HG02763 (cell line): ENCODE measurements at regions not wholly inside any gene's neighbourhood (a gene's known extent, or its start where the extent isn't known, plus 50 kb on each side); places are given as distances from the start of the nearest gene placed in this dataset.
"Not testable (repeated sequence)": the region's sequence is repeated elsewhere in the genome, so short reads cannot be mapped to it uniquely, and the experiment has no call there.

Source experiments
- ATAC-seq: cut with Tn5 transposase; IDR thresholded peaks from one replicate; pipeline ENCODE4 v1.9.1; 2021; ENCODE audit warnings: mild to moderate bottlenecking, moderate library complexity; ENCODE audit not compliant: unreplicated experiment

DNA sequence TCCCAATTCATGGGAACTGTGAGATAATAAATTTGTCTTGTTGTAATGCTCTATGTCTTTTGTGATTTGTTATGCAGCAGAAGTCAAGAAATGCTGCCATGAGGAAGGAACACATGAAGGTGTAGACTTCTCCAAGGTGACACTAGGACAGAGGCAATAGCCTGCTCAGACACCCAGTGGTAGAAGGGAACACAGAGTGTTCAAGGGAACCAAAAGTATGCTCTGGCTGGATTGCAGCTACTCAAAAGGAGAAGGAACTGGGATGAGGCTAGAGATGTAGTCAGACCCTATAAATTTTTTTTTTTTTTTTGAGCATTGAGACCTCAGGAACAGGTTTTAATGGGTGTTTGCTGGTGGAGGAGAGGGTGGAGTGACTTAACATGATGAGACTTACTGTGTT, 232.5 kb downstream of the PARP8 start:
- ATAC-seq, result no peak

DNA sequence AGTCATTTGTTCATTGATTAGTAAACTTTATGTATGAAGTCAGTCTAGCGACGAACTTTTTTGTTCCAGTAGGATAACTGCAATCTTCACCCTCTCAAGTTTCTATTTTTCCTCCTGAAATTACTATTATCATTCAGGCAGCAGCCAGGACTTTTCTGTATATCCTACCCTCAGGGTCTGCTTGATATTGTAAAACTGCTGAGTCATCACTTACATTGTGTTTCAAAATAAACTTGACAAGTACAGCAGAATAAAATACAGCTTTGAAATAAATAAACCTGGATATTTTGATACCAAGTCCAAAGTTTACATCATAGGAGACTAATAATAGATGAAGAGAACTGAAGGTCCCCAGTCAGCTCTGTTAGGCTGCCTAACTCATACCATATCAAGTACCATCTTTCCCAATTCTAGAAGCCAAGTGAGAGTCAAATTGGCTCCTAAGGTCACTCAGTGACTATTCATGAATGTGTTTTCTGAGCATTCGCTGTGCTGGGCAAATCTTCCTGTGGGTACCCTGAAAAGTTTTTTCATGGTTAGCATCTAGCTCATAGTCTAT, 234.6 kb downstream of the PARP8 start:
- no peak for ATAC-seq

DNA sequence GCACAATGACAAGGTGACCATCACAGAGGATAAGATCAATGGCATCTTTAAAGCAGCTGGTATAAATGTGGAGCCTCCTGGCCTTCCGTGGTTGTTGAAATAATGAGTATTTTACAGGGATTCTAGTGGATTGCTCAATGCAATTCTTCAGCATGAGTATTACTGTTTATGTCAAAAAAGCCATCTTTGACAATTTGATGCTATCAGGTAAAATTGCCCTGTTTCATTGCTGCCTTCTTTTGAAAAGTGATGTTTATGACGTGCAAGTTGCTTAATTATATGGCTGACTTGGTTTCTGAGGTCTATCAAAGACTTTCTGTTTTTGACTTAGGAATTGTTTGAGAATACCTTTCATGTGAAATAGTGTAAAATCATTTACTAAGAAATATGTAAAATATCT, 237.2 kb downstream of the PARP8 start:
- ATAC-seq, result no peak

DNA sequence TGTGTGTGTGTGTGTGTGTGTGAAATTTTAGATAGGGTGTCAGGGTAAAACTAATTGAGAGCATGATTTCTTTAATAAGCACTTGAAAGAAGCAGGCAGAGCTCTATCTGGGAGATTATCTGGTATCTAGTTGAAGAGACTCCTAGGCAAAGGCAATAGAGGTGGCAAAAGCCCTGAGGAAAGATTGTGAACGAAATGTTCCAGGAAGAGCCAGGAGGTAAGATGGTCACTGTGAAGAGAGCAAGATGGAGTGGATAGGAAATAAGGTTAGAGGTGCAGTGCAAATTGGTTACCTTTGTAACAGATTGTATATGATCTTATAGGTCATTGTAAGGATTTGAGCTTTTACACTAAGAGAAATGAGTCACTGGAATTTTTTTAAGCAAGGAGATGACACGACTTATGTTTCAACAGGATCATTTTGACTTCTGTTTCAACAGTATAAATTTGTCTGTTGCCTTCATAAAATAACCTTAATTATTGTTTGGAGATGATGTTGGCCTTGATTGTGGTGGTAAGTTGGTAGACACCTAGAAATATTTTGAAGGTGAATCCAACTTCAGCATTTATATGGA, 239.6 kb downstream of the PARP8 start:
- no peak for ATAC-seq

DNA sequence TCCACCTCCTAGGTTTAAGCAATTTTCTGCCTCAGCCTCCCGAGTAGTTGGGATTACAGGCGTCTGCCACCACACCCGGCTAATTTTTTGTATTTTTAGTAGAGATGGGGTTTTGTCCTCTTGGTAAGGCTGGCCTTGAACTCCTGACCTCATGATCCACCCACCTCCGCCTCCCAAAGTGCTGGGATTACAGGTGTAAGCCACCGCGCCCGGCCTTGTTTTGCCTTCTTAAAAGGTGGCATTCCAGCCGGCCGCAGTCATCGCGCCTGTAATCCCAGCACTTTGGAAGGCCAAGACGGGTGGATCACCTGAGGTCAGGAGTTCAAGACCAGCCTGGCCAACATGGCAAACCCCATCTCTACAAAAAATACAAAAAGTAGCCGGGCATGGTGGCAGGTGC, 253.7 kb downstream of the PARP8 start:
- not testable (repeated sequence) for ATAC-seq

DNA sequence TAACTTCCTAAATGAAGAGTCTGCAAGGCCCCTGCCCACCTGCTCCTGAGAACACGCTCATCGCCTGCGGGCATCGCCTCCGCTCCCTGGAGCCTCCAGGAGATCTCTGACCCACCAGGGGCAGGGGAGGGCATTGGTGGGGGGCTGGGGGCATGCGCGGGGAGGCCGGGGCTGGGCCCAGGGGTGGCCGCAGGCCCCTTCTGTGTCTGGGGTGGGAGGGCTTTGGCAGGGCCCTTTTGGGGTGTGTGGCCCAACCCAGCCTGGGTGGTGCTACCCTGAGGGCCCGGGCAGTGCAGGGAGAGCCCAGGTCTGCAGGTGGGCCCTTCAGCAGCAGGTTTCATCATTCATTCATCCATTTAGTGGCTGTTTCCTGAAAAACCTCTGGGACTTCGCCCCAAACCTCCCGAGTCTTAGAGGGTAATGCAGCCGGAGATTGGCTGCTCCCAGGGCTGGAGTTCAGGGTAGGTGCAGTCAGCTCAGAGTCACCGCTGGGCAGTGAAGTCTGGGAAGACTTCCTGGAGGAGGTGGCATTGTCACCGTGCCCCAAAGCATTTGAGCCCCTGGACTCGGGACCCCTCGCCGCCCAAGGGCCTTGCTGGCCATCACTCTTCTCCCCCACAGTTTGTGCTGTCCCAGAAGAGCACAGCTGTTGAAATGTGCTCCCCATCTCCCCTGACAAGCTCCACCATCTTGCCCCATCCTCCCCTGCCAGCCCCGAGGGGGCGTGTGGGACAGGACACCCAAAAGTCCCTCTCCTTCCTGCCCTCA, 255.1 kb downstream of the PARP8 start:
- no peak for ATAC-seq

DNA sequence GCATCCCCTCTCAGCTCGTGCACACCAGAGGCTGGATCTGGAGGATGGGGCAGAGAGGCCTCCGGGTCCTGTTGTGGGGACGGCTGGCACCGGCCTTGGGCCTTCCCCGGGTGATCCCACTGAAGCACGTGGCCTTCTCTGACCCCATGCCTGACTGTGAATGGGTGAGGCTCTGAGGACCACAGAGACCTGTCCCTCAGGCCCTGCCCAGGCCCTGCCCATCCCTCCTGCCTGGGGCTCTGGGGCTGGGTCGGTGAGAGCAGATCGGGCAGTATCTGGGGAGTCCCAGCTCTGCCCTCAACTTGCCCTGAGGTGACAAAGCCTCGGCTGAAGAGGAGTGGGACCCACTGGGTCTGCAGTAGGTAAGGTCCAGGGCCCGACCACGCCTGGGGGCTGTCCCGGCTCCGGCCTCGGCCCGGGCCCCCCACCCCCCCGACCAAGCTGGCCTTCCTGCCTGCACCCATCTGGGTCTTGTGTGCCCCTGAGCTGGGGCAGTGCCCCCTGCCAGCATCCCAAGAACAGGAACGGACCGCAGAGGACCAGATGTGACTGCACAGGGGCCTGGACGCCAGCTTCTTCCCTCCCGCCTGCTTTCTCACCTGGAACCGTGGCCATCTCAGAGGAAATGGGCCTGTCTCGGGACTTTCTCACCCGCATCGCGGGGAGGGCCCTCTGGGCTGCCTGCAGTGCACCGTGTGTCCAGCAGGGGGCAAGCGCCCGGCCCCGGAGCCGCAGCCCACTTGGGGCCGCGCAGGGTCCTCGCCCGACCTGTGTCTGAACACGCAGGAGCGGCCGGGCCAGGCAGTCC, 255.9 kb downstream of the PARP8 start:
- not testable (repeated sequence) for ATAC-seq

DNA sequence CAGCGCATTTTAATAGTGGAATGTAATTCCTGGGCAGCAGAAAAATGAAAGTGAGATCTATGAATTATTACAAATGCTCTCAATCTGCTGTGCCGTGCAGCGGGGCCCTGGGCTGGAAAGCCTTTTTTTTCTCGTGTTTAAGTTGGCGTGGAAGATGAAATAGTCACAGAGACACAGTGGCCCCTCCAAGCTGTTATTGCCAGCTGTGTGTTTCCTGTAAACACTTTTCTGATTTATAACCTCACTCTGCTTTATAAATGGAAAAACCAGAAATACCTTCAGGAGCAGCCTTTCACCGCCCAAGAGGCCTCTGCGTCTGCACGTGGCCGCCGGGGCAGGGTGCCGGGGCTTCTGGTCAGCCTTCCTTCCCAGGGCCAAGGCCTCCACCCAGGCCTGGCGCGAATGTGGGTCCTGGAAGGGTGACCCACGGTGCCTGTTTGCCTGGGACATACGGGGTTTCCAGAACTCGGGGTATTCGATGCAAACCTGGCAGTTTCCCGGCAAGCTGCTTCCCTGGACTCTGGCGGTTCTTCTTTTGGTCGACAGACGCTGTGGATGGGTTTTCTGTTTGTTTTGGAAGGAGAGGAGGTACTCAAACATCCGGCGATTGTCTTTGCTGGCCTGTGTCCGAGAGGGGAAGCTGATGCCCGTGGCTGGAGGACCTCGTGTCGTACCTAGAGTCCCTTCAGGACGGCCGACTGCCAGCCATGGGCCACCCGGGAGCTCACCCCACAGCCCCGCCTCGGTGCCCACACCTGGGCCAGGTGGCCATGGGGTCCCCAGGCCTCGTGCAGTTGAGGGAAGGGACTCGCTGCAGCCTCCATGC, 256.7 kb downstream of the PARP8 start:
- no peak for ATAC-seq

DNA sequence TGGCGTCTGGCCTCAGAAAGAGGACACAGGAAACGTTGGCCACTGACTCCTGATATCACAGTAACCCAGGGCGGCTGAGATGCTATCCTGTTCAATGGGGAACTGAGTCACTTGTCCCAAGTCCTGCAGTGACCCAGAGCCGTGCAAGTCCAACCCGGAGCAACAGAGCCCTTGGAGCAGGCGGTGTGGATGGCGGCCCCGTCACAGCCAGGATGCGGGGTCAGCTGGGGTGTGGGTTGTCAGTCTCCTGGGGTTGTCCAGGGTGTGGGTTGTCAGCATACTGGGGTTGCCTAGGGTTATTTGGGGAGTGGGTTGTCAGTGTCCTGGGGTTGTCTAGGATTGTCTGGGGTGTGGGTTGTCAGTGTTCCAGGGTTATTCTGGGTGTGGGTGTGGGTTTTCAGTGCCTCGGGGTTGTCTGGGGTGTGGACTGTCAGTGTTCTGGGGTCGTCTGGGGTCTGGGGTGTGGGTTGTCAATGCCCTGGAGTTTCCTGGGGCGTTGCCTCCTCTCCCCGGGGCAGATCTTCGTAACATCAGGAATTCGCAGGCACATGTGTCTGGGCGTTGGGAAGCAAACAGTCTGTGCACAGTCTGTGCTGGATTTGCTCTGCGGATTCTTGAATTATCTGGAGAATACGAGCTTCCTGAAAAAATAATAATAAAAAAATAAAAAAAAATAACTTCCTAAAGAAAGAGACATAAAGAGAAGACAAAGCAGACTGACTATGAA, 257.5 kb downstream of the PARP8 start:
- ATAC-seq, result no peak

DNA sequence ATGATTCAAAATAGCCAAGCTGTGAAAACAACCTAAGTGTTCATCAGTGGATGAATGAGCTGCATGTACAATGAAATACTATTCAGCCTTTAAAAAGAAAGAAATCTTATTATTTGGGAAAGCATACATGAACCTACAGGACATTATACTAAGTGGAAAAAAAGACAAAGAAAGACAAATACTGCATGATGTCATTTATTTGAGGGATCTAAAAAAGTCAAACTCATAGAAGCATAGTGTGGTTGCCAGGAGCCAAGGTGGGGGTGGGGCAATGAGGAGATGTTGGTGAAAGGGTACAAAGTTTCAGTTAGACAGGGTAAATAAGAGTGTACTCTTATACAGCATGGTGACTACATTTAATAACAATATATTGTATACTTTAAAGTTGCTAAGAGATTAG, 261.5 kb downstream of the PARP8 start:
- ATAC-seq, result no peak

DNA sequence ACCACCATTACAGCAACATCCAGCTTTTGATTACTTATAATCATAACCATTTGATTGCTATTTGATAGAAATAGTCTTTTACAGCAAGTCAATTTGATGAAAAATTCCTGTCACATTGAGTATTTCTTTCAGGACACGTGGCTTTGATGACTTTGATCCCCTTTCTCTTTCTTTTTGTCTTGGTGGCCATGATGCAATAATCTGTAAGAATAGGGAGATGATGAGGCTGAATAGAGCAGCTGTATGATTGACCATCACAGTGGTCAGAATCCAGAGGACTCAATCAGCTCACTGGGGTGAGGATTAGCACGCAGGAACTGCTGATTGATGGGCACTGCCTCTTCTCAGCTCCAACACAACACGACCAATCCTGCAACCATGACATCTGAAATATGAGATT, 262.7 kb downstream of the PARP8 start:
- no peak for ATAC-seq

DNA sequence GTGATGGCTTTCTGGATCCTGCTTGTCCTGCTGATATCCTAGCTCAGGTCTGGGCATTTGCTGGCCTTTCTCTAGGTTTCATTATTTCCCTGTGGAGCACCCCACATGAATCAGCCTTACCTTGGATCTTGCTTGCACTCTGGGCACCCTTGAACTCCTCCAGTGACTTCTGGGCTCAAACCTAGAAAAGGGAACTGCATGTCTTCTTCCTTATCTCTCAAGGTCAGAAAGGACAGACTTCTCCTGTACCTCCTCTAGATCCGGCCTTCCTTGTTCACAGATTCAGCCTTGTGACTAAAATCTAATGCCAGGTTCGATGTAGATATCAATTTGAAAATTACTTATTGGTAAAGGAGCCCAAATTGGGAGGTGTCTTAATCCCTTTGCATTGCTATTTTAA, 267.9 kb downstream of the PARP8 start:
- ATAC-seq, result no peak

DNA sequence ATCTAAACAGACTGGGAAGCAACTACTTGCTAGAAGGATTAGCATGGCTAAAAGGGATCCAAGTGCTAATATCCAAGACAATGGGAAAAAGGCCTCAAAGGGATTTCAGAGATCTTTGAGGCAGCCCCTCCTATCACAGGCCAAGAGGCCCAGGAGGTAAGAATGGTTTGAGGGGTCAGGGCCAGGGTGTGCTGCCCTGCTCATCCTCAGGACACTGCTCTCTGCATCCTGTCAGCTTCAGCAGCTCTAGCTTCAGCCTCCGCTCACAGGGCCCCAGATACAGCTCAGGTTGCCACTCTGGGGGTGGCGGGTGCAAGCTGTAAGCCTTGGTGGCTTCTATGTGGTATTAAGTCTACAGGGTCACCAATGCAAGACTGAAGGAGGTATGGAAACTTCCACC, 278.7 kb downstream of the PARP8 start:
- no peak for ATAC-seq

DNA sequence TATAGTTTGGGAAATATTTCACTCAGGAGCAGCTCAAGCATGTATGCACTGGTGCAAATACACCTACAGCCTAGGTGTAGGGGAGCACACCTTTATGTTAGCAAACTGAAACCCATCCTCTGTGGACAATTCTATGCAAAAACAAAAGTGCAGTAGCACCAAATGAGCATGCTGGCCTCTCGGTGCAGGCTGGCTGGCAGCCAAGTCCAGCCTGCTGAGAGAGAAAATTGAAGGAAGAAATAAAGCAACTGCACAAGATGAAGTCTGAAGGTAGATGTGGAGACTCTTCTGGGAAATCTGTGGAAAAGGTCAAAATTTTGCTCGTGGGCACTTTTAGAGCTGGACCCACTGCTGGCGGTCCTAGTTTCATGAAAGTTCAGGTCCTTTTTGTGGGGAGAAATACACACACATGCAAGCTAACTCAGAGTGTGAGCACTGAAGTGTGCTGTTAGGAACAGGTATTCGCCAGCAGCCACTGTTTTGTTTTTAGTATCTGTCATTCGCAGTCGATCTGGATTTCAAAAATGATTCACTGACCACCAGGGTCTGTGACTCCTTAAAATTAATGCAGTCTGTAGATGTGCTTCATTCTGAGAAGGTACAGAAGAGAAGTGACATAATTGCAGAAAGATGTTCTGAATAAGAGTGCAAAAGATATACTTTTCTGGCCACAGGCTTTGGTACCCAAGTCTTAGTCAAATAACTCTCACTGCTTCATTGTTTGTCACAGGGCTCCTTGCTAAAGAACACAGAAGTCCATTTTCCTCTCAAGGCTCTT, 281.7 kb downstream of the PARP8 start:
- ATAC-seq, result no peak

DNA sequence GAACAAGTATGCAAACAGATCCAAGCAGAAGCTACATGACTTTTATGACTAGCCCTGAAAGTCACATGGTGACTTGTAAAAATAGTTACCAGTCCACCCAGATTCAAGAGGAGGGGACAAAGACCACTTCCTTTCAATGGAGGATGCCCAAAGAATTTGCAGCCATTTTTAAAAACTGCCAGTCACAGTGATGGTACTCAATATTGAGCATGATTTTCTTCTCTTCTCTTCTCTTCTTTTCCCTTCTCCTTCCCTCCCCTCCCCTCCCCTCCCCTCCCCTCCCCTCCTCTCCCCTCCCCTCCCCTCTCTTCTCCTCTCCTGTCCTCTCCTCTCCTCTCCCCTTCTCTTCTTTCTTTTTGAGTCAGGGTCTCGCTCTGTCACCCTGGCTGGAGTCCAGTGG, 286.9 kb downstream of the PARP8 start:
- no peak for ATAC-seq

DNA sequence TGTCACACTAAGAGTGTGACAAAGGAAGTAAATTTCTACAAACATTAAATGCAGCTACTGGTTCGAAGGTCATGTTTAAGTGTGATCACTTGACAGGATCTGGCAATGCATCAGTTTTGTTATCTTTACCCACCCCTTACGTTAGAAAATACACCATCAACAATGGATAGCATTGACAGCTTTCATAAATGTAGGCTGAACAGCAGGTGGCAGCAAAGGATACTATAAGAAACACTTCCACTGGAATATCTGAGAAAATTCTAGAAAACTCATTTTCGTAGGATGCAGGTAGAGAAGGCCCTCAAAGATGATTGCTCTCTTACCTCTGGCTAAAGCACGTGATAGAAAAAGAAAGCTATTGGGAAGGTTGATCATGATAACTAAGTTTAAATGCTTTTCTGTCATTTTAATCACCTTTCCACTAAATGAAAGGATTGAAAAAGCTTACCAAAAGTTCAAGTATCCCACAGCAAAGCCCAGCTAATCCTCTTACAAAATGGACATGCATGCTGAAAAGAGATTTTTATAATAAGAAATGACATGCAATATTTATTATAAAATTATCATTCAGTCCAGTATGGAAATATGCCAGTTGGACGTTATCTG, 292.5 kb downstream of the PARP8 start:
- ATAC-seq, result no peak

DNA sequence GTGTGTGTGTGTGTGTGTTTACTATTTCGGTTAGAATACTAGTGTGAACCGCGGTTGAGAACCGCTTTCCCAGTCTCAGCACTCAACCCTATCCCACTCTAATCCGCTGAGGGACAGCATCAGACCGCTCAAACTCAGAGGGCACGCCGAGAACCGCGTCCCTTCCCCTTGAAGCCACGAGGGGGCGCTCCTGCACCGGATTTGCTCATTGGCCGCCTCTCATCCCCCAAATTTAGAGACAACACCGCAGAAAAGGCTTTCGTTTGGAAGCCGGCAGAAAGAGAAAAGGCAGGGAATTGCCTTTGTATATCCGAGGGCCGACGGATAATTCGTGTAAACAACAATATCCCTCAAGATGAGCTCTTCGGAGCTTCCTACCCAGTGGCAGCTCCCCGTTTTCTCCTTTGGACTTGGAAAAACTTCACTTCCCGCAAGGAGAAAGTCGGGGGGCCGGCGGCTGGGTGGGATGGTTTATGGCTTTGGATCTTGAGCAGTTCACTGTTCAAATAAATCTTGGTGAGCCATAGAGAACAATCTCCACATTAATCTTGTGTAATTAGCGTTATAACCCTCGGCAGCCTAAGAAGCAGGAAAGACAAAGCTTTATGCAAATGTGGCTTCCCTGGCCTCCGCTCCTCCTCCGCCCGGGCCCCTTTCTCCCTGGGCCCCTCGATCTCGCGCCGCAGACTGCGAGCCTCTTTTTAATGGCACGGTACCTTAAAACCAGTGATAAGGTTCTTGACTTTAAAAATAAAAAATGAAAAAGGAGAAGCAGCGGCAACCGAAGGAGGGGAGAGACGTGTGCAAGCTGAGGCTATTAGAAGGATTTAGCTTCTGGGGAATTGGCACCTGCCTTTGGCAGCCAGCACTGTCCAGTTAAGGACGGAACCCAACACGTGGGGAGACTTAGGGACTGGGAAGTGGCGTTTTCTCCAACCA, 296.8 kb downstream of the PARP8 start:
- peak; percentile 83 for ATAC-seq
